NCI-H1048 (cell line): ENCODE measurements at regions not wholly inside any gene's neighbourhood (a gene's known extent, or its start where the extent isn't known, plus 50 kb on each side); places are given as distances from the start of the nearest gene placed in this dataset.

Source experiments
- DNase-seq: peaks from one replicate; lab custom pipeline; 2025; lab: John Stamatoyannopoulos, UW

DNA sequence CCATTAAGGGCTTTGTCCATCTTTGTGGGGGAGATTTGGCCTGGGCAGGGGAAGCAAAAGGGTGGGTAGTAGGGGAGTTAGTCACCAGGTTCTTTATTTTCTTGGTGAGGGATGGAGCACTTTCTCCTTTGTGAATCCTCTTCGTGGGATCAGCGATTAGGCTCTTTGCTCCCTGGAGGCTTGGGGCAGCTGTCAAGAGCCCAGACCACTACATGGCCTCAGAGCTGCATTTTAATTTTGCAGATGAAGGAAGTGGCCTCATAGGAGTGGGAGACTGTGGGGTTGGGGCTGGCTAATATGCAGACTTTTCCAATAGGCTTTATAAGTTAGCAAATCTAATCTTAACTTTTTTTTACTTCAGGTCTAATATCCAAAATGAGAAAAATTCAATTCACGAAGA is 168.1 kb upstream of the DEFB112 start:
- no peak for DNase-seq

DNA sequence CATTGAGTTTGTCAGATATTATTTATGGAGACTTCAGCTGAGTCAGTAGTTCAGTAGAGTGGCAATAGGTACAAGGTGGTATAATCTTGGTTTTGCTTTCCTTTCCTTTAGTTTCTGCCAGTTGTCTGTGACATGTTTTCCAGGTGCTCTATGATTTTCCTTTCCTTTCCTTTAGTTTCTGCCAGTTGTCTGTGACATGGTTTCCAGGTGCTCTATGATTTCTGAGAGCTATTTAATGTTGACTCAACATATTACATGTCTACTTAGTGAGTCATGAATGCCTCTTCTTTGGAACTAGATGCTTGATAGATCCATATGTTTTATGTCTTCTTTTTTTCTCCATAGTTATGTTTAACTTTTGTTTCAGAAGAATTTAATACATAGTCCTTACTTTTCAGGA is 186.4 kb upstream of the DEFB112 start:
- no peak for DNase-seq

DNA sequence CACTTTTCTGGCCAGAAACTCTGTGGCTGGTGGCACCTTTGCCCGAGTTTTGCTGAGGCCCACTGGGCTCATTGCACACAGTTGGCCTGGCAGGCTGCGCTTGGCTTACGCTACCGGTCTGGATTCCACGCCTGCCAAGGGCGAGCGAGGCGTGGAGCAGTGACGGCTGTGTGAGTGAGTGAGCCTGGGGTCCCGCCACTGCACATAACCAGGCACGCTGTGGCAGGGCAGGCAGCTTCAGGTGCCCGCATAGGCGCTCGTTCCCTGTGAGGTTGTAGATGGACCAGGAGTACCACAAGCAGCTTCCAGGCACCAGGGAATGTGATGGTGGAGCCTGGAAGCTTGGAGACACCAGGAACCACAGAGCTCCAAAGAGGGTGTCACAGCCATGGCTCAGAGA is 190.1 kb upstream of the DEFB112 start:
- no peak for DNase-seq

DNA sequence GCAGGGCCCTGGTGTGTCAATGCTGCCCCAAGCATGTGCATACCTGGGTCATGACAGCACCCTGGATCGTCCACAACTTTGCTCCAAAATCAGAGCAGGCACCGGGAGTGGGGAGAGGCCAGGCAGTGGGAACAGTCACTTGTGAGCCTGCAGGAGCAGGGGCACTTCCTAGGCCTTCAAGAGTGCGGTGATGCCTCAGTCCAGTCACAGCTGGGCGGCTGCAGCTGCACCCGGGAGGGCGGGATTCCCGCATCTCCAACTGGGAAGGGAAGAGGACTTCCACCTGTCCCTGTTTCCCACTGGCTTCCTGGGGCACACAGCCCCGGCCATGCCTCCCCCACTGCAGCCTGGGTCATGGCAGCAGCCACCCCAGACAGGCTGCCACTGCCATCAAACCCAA is 191.3 kb upstream of the DEFB112 start:
- DNase-seq: no peak

DNA sequence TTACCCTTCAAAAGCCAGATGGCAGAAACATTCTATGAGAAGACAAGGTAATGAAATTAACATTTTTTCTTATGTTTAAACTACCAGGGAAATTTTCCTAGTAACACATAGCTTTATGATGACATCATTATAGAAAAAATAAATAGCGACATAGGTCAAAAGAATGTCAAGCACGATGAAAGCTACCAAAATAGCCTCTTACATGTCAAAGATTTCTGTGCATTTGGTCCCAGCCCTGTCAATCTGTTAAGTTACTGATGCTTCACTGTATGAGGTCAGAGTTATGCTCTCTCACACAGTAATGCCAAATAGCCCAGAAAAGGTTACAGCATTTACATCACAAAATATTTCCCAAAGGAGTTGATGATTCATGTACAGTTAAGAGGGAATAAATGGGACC is 199.8 kb upstream of the DEFB112 start:
- DNase-seq: no peak

DNA sequence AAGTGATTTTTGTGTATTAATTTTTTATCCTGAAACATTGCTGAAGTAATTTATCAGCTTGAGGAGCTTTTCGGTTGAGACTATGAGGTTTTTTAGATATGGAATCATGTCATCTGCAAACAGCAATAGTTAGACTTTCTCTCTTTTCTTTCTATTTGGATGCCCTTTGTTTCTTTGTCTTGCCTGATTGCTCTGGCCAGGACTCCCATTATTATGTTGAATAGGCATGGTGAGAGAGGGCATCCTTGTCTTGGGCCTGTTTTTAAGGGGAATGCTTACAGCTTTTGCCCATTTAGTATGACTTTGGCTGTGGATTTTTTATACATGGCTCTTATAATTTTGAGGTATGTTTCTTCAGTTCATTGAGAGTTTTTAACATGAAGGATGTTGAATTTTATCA is 207.6 kb upstream of the DEFB112 start:
- no peak for DNase-seq

DNA sequence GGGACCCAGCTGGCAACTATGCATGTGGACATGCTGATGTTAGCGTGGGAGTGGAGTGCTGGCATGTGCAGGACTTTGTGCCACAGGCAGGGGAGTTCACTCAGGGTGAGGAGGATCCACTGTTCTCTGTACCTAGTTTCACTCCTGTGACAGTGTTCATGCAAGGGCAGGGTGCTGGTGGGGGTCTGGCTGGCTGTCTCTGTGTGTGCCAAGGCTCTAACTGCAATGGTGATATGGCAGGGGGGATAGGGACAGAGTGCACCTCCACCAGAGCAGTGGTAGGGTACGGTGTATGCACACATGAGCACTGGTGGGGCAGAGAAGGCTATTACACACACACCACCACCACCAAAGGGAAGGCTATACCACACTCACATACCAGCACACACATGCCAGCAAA is 210.2 kb upstream of the DEFB112 start:
- no peak for DNase-seq

DNA sequence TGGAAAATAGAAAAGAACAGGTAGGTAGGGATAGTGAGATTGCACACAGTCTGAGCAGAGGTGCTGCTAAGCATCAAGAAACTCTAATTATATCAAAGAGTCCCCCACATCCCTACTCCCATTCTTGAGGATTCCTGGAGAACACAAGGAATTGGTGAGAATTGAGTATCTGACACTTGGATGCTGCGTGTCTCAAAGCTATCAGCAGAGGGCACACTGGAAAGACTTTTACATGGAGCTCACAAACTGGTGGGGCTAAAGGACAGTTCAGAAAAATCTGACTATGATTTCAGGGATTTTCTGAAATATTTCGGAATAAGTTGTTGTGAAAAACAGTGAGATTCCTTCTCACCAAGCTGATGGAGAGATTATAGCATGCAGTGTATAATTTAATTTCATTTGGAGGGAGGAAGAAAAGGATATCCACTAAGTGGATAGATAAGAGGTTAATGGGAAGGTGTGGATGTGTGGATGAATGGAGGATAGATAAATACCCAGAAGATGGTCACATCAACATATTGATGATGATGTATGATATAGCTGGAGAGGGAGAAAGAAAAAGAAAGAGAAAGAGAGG is 215.4 kb upstream of the DEFB112 start:
- no peak for DNase-seq

DNA sequence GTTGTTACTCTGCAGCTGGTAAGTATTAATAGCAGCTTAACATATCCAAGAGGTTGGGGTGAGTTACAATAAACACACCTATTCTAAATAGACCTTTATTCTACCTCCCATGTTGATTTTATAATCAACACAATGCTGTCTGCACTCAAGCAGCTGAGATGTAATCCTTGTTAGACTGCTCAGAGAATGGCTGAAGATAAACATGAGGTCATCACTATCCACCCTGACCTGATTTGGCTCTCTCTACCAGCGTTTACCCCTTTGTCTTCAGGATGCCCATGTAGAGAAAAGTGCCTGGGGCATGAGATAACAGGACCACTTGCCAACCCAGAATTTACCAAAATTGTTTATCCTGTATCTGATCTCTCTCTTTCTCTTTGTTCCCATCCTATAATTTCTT is 220.7 kb upstream of the DEFB112 start:
- DNase-seq: no peak

DNA sequence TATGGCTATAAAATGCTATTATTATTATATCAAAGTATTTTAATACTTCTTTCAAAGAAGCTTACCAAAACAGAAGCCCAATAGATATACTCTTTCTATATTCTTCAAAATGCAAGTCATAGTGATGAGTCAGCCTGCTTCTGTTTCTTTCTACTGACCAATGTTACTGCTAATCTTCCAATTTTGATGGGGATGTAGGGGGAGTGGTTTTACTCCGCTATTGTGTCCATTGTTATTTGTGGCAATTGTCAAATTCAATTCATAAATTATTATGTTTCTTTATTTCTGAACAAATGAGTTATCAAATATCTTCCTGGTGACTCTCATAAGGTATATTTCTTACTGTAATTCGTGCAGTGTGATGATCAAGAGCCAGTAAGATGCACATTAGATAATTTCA is 221.5 kb upstream of the DEFB112 start:
- no peak for DNase-seq

DNA sequence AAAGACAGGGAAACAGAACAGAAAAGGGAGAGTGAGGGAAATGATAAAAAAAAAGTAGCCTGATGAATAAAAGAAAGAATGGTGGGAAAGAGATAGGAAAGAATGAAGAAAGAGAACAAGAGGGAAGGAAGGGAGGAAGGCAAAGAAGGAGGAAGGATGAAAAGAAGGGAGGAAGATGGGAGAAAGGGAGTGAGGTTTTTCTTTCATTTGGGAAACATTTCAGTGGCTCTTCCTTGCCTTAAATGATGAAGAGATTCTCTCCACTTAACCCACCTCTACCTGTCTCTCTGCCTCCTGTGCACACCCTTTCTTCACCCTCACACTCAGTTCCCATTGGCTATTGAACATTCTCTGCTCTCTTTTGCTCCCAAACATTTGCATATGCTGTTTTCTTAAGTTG is 222.1 kb upstream of the DEFB112 start:
- DNase-seq: no peak

DNA sequence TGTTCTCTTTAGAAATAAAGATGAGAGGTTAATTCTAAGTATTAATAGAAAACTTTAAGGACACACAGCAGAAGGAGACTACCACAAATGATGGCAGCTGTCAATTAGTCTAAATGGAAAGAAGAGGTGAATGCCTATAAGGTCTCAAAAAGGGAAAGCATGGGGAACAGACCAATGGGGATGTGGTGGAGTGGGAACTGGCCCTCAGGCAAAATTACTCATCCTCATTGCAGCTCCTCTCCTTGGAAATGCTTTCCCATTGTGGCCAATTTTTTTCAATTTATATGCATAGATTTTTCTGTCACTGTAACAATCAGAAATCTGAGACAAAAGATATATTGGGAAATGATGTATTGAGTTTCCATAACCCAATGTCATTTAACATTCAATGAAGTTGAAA is 222.9 kb upstream of the DEFB112 start:
- DNase-seq: no peak

DNA sequence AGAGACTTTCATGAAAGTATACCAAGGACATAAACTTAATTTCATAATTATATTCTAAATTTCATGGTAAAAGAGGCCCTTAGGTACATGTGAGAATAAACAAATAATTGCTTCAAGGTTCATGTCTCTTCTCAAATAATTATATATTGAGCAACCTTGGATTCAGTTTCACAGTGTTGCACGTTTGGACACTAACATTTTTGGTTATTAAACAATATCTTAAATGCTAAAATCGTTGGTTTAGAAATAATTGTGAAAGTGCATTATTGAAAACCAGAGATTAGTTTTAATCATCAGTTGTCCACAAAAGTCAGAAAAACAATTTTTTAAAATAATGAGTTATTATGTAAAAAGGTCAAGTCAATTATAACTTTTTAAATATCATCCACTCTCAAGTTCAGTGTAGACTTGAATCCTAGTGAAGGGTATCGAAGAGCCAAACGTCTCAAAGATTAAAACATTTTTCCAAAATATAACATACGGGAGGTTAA is 227.1 kb upstream of the DEFB112 start:
- DNase-seq: no peak

DNA sequence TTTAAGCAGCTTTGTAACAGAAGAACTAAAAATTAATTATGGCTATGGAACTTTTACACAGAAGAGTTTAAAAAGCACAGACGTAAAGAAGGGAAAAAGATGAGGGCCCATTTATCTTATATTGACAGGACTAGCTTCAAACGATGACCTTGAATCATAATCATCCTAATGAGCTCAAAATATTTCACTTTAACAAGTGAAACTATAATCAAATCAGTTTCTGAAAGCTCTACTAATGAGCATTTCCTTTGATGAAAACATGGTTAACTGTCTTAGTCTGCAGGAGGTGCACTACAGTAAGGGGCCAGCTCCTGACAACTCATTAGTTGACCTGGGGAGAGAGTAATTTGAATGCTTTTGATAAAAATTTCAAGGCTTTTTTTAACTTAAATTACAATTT is 228.0 kb upstream of the DEFB112 start:
- DNase-seq: no peak

DNA sequence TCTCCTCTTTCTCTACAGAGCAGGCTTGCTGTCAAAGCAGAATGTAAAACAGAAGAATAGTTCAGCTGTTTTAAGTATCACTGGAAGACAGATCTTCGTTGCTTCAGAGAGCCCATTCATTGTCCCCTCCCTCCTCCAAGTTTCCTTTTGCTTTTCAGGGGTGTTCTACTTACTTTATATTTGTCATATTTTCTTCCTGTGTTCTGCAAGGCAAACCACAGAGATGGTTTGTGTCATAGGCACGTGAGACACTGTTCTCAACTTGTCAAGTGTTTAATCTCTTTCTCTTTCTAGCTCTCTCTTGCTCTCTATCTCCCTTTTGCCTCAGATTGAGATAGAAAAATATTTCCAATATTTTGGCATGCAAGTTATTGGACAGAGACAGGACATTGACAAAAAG is 228.9 kb upstream of the DEFB112 start:
- DNase-seq: no peak

DNA sequence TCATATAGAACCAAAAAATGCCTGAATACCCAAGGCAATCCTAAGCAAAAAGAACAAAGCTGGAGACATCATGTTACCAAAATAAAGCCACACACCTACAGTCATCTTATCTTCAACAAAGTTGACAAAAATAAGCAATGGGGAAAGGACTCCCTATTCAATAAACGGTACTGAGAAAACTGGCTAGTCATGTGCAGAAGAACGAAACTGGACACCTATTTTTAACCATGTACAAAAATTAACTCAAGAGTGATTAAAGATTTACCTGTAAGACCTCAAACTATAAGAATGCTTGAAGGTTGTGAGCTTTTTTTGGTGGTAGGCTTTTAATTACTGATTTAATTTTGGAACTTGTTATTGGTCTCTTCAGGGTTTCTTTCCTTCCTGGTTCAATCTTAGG is 236.0 kb upstream of the DEFB112 start:
- no peak for DNase-seq

DNA sequence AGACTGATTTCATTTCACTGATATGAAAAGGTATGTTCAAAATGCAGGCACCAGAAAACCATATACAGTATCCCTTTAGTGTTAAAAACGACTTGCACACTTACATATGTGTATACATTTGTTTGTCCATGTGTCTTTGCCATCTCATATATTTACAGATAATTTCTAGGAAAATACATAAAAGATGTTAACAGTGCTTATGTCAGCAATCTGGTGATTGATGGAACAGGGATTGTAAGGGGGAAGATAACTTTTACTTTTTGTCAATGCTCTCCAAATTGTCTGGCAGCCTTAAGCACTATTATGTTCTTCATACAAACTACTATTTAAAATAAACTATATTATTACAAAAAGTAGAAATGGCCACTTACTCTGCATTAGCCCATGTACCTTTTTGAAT is 238.5 kb upstream of the DEFB112 start:
- DNase-seq: no peak

DNA sequence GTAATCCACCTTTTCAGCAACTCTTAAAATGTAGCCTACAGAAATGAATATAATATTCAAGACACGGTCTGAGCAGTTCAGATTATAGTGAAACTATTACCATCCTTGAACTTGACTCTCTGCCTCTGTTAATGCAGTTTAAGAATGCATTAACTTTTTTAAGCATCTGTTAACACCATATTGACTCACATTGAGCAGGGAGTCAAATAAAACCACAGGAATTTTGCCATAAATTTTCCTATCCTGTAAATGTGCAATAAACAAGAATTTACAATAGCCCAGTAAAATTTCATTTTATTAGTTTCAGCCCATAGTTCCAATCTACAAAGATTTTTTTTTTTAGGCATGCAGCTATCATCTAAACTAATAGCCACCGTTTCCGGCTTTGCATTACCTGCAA is 239.2 kb upstream of the DEFB112 start:
- DNase-seq: no peak

DNA sequence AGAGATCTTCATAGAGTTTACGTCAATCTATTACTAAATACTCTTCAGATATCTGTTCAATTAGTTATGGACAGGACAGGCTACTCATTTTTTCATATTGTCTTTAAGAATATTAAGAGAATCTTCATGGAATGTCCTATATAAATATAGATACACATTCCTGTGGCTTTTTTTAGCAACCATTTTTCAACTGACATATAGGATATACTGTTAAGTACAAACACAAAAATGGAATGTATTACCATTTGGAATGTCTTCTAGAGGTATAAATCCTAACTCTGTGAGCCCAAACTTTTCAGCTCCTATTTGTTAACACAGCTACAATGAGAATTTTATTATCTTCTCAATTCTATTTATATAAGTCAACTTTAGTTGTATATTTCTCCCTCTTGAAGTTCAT is 239.6 kb upstream of the DEFB112 start:
- DNase-seq: no peak

DNA sequence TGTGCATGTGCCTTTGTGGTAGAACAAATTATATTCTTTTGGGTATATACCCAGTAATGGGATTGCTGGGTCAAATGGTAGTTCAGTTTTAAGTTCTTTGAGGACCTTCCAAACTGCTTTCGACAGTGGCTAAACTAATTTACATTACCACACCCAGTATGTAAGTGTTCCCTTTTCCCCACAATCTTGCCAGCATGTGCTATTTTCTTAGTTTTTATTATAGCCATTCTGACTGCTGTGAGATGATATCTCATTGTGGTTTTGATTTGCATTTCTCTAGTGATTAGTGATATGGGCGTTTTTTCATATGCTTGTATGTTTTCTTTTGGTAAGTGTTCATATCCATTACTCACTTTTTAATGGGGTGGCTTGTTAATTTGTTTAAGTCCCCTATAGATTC is 251.6 kb upstream of the DEFB112 start:
- DNase-seq: no peak

DNA sequence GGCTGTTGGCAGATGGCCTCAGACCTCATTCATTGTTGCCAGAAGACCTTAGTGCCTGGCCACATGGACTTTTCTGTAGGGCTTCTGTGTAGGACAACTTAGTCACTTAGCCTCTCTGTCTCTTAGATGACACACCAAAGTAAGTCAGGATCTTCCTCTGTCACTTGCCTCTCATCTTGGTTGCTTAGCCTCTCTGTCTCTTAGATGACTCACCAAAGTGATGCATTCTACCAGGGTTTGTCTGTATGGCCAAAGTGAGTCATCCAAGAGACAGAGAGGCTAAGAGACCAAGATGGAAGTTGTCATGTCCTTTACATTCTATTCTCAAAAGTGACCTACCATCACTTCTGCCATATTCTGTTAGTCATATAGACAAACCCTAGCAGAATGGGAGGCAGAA is 255.9 kb upstream of the DEFB112 start:
- no peak for DNase-seq

DNA sequence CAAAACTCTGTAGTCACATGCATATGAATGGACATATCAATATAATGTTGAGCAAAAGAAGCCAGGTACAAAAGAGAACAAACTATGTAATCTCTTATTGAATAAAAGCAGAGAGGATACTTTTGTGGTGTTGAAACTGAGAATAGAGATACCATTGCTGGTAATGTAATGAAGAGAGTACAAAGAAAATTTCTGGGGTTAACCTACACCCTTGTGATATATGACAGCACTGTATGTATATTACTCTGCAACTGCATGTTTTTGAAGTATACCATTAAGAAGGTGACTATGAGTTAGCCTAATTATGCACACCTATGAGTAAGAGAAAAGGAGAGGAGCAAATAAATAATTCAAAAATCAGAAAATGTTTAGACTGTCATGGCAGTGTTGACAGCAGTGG is 268.8 kb upstream of the DEFB112 start:
- DNase-seq: no peak

DNA sequence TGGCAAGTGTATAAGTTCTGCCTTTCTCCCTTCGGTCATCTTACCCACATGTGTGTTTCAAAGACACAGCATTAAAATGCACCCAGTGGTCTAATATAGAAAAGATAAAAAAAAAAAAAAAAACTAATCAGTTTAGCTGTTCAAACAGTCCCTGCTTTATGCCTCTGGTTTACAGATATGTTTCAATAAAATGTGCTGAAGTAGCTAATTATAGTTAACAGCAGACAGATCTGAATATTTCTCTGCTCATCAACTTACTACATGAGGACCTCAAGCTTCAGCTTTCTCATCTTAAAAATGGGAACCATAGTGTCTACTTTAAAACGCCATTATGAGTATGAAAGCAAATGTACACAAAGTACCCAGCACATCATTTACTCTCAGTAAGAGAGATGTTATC is 280.6 kb upstream of the DEFB112 start:
- DNase-seq: no peak

DNA sequence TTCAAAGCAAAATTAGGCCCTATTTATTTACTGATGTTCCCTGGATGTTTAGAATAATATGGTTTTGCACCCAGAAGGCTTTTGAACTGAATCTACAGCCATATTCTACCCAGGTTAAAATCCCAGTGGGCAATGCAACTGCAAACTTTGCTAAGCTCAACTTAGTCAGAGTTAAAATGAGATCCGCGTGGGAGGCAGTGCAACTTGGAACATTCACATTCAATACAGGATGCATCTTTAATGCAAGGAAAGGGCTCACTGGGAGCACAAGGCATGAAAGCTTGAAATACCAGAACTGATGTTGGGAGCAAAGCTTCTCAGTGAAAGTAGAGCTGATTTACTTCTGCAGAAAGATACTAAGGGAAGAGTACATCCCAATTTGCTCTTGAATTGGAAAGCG is 281.2 kb upstream of the DEFB112 start:
- DNase-seq: no peak

DNA sequence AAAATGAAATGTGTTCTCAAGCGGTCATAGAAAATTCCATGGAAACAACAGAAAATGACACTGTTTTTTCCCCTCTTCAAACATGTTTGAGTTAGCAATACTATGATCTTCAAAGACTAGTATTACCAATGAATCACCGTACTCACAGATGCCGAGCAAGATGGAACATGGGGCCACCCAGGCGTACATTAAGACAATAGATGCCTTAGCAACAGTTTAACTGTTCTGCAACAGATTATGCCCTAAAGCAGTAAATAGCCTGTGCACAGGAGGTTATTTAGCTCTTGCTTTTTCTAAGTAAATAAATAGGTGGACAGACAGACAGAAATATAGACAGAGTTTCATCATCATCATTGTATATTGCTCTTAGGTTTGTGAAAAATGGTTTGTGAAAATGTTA is 284.0 kb upstream of the DEFB112 start:
- DNase-seq: no peak
